Renal cortex interstitium (tissue), 11 donors: ENCODE measurements at regions not wholly inside any gene's neighbourhood (a gene's known extent, or its start where the extent isn't known, plus 50 kb on each side); places are given as distances from the start of the nearest gene placed in this dataset.
A peak's percentile ranks its signal among the peaks of the same experiment; 100 is the strongest.

Experiments
- DNase-seq, 11 donors: peaks; one replicate each; pipeline ENCODE4 v3.0.0-alpha.2; 2013; ENCODE audit warnings: low read depth in 9 of 11, low spot score in 4 of 11; ENCODE audit errors: extremely low read depth in 1 of 11

GRCh38 chr6:77979204-77979603, 326.4 kb downstream of the MEI4 start:
- DNase-seq = no peak

GRCh38 chr6:77986380-77987034, 333.7 kb downstream of the MEI4 start:
- DNase-seq = no peak

GRCh38 chr6:77987035-77987384, 334.2 kb downstream of the MEI4 start:
- no peak for DNase-seq

DNA sequence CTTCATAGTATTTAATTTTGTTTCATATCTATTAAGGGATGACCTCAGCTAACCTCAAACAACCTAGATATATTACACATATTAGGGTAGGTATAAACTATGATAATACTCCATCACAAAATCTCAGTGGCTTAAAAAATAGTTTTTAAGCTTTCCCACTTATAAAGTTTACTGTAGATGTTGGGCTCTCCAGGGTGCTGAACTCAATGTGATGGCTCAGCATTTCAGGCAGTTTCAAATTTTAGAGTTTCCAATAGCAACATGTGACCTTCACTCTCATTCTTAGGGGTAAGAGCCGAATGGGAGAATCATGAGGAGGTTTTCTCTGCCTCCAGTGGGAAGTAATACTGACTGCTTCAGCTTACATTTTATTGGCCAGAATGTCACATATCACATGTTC, 357.3 kb downstream of the MEI4 start:
- DNase-seq = no peak

- no peak for DNase-seq
Measured at GRCh38 chr6:78020586-78020985, 367.7 kb downstream of the MEI4 start.

- no peak for DNase-seq
Measured at GRCh38 chr6:78025502-78025901, 372.7 kb downstream of the MEI4 start.

DNA sequence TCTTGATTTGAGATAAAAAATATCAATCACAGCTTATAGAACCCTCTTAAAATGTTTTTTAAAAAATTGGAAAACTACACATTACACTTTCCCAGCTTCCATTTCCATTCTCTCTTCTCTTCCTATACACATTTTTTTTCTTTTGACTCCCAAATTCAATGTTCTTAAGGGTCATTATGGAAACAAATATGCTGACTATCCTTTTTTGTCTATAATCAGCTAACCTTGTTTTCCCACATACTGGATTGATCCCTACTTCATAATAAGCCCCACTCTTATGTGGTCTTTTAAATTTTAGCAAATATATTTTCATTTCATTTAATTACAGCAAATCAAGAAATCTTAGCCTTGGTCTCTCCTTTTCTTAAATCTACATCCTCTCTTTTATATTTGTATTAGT, 378.4 kb downstream of the MEI4 start:
- DNase-seq = no peak

DNA sequence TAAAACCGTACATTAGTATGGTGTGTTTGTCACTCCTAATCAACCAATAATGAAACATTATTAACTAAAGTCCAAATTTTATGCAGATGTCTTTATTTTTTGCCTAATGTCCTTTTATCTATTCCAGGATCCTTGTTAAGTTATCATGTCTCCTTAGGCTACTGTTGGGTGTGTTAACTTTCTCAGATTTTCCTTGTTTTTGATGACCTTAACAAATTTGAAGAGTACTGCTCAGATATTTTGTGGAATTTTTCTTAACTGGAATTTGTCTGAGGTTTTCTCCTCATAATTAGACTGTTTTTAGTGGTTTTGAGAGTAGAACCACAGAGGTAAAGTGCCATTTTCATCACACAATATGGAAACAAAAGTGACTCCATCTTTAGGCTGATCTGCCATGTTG, 406.3 kb downstream of the MEI4 start:
- DNase-seq = no peak

DNA sequence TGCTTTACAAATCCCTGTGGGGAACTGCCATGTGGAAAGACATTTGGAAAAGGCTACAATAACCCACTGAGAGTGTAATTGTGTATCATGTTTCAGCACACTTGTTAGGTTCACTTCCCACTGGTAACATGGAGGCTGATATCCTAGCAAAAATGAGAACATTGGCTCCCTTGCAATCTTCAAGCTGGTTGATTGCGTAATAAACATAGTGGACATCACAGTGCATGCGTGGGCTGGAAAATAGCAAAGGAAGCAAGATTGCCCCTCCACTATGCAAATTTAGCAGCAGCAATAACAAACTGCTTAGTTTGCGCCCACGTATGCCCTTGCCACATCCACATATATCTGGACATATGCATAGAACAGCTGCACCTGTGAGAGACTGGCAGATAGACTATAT, 410.2 kb downstream of the MEI4 start:
- no peak for DNase-seq

- DNase-seq = no peak
Measured at GRCh38 chr6:78076371-78076770, 423.5 kb downstream of the MEI4 start.

GRCh38 chr6:78089531-78089930, 436.7 kb downstream of the MEI4 start:
- peak in 2 of 11 donors; percentile 1 to 4 for DNase-seq

DNA sequence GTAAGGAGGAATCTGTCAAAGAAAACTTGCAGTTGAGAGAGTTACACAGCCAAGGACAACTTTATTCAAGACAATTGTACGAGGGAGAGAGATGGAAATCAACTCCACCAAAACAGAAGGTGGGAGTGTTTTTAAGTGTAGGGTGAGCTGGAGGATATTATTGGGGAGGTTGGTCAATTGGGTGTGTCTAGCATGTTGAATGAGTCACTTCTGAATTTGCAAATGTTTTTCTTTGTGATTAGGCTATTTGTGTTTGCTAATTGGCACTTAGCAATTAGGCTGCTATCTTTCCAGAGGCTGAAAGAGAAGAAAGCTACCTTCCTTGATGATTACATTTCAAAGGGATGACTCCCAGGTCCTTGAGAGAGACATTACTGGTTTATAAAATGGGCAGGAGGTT, 441.1 kb downstream of the MEI4 start:
- no peak for DNase-seq

GRCh38 chr6:78101387-78101786, 448.5 kb downstream of the MEI4 start:
- DNase-seq = no peak

- no peak for DNase-seq
Measured at GRCh38 chr6:78110641-78111040, 457.8 kb downstream of the MEI4 start.

- no peak for DNase-seq
Measured at GRCh38 chr6:78117966-78118365, 465.1 kb downstream of the MEI4 start.

DNA sequence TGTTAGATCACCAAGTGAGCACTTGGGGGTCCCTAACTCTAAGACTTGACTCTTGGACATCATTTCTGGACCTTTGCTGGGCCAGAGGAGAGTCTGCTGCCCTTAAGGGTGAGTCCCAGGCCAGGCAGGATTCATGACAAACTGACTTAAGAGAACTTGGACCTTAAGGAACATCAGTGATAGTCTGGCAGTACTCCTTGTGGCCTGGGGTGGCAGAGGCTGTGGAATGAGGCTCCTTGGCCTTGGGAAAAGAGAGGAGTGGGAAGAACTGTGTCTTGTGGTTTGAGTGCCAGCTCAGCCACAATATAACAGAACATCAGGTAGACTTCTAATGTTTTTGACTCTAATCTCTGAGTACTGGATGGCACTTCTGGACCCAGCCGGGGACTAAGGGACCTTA, 478.7 kb downstream of the MEI4 start:
- DNase-seq = no peak

DNA sequence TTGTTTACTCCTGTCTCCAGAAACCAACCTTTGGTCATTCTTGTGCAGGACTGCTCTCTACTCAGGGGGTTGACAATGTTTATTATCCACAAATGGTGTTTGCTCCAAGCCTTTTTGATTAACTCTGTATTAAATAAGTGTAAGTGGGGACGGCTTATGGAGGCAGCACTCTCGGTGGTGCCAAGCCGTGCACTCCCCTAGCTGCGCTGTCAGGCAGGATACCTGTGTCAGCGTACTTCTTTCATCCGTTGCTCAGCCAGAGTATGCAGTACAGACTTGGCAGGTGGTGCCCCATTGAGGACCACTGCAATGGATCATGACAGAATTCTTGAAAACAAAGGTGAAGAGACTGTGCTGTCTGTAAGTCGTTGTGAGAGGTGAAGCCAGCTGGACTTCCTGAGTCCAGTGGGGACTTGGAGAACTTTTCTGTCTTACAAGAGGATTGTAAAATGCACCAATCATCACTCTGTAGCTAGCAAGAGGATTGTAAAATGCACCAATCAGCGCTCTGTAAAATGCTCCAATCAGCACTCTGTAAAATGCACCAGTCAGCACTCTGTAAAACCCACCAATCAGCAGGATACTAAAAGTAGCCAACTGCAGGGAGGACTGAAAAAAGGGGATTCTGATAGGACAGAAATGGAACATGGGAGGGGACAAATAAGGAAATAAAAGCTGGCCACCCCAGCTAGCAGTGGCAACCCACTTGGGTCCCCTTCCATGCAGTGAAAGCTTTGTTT, 480.0 kb downstream of the MEI4 start:
- DNase-seq = no peak

DNA sequence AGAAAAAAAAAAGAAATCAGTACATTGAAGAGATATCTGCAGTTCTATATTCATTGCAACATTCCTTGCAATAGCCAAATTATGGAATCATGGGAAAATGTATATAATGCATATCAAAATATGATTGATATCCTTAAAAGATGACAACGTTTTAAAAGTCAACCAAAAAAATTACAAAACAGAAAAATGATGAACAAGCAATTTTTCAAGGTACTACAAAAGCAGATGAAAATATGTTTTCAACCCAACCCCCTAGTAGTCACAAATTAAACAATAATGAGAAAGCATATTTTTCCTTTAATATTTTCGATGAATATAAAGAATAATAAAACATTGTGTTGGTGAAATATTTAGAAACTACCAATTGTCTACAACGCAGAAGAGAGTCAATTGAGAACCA, 497.6 kb downstream of the MEI4 start:
- no peak for DNase-seq

GRCh38 chr6:78153976-78154375, 501.1 kb downstream of the MEI4 start:
- DNase-seq = no peak

GRCh38 chr6:78157606-78158005, 504.8 kb downstream of the MEI4 start:
- no peak for DNase-seq

GRCh38 chr6:78188891-78189290, 536.1 kb downstream of the MEI4 start:
- DNase-seq = no peak
